ENCODE measurements at regions not wholly inside any gene's neighbourhood (a gene's known extent, or its start where the extent isn't known, plus 50 kb on each side); places are given as distances from the start of the nearest gene placed in this dataset.

GRCh38 chr16:88288303-88288702 is 94.5 kb upstream of the ZNF469 start:
- Histone ChIP-seq H3K27me3 (replicated peaks in 1 of 2; ENCODE audit: control insufficient read depth in 2 of 2, extremely low read depth in 1 of 2, insufficient read depth in 2 of 2, low read length in 1 of 2) (peaks cover 0 to 38% of the 10 kb centered on the region in 2 experiments), H3K4me3 (ENCODE audit: control insufficient read depth in 1 of 2, extremely low read depth in 1 of 2, low read length in 1 of 2) (no peak overlapping the region), H3K36me3 (ENCODE audit: control insufficient read depth in 2 of 2, extremely low read depth in 1 of 2, insufficient read depth in 1 of 2, low read length in 1 of 2) (no peaks in the 10 kb centered on the region), H3K4me1 (ENCODE audit: control insufficient read depth in 1 of 2, extremely low read depth in 1 of 2, insufficient read depth in 2 of 2, low read length in 2 of 2) (no peaks in the 10 kb centered on the region), H3K9me3 (no peaks in the 10 kb centered on the region), H3K27ac (ENCODE audit: low read length) (no peak overlapping the region)
- peaks cover 6 to 8% of the 10 kb centered on the region in 2 donors for H3K27me3 Mint-ChIP-seq
- POLR2A ChIA-PET = no interaction called here
- ATAC-seq (replicated peaks in 1 of 4) = no peak
- CTCF ChIA-PET = no interaction called here
- H3K4me3 Mint-ChIP-seq = no peak overlapping the region
- DNase-seq = no peak
- peaks cover 0 to 6% (median 0%) of the 10 kb centered on the region in 3 donors for H3K9me3 Mint-ChIP-seq
- no peak overlapping the region for H3K27ac Mint-ChIP-seq
- peaks cover 3% of the 10 kb centered on the region for H3K36me3 Mint-ChIP-seq
- WGBS (ENCODE audit: insufficient coverage) = 90% methylated on average over 2 of the region's 3 CpGs
- no peaks in the 10 kb centered on the region for H3K4me1 Mint-ChIP-seq

GRCh38 chr16:88289001-88289400 is 93.8 kb upstream of the ZNF469 start:
- no peaks in the 10 kb centered on the region for H3K4me1 Mint-ChIP-seq

DNA sequence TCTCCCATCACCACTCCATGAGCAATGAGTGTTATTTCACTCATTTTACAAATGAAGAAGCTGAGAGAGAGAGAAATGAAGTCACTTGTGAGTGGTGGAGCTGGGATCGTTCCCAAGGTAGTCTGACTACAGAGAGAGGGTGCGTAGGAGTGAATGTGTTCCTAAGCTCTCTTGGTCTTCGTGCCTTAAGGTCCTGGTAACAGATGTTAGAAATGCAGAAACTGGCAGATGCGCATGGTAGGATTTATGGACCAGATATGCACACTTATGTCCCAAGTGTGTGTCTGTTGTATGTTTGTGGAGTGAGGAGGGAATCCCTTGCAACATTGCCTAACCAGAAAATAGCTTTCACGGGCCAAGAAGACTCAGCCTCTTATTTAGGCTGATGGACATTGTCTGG is 93.2 kb upstream of the ZNF469 start:
- Histone ChIP-seq H3K27me3 (replicated peaks in 1 of 2; ENCODE audit: control insufficient read depth in 2 of 2, extremely low read depth in 1 of 2, insufficient read depth in 2 of 2, low read length in 1 of 2) (peaks cover 0 to 31% of the 10 kb centered on the region in 2 experiments), H3K4me1 (ENCODE audit: control insufficient read depth in 1 of 2, extremely low read depth in 1 of 2, insufficient read depth in 2 of 2, low read length in 2 of 2) (no peaks in the 10 kb centered on the region), H3K4me3 (ENCODE audit: control insufficient read depth in 1 of 2, extremely low read depth in 1 of 2, low read length in 1 of 2) (no peak overlapping the region), H3K27ac (ENCODE audit: low read length) (no peak overlapping the region), H3K9me3 (no peaks in the 10 kb centered on the region), H3K36me3 (ENCODE audit: control insufficient read depth in 2 of 2, extremely low read depth in 1 of 2, insufficient read depth in 1 of 2, low read length in 1 of 2) (no peaks in the 10 kb centered on the region)
- Mint-ChIP-seq H3K27ac (no peak overlapping the region), H3K36me3 (peaks cover 3% of the 10 kb centered on the region), H3K4me1 (no peaks in the 10 kb centered on the region), H3K4me3 (no peak overlapping the region), H3K27me3 (peaks cover 8 to 12% of the 10 kb centered on the region in 2 donors), H3K9me3 (peaks cover 0 to 6% (median 0%) of the 10 kb centered on the region in 3 donors)
- DNase-seq (no peak), ATAC-seq (replicated peaks in 1 of 4) (no peak)
- WGBS (ENCODE audit: insufficient coverage) = 87% methylated on average over 4 of the region's 5 CpGs
- ChIA-PET CTCF (no interaction called here), POLR2A (no interaction called here)

More at GRCh38 chr16:88289001-88289400, 93.8 kb upstream of the ZNF469 start:
- H3K36me3 ChIP-seq (ENCODE audit: control insufficient read depth in 2 of 2, extremely low read depth in 1 of 2, insufficient read depth in 1 of 2, low read length in 1 of 2) = no peaks in the 10 kb centered on the region
- H3K27ac ChIP-seq (ENCODE audit: low read length) = no peak overlapping the region
- no peaks in the 10 kb centered on the region for H3K9me3 ChIP-seq
- H3K4me1 ChIP-seq (ENCODE audit: control insufficient read depth in 1 of 2, extremely low read depth in 1 of 2, insufficient read depth in 2 of 2, low read length in 2 of 2) = no peaks in the 10 kb centered on the region
- Mint-ChIP-seq H3K36me3 (peaks cover 3% of the 10 kb centered on the region), H3K27me3 (peaks cover 6 to 9% of the 10 kb centered on the region in 2 donors), H3K4me3 (no peak overlapping the region), H3K9me3 (peaks cover 0 to 6% (median 0%) of the 10 kb centered on the region in 3 donors), H3K27ac (no peak overlapping the region)
- ChIA-PET POLR2A (no interaction called here), CTCF (no interaction called here)
- H3K27me3 ChIP-seq (replicated peaks in 1 of 2; ENCODE audit: control insufficient read depth in 2 of 2, extremely low read depth in 1 of 2, insufficient read depth in 2 of 2, low read length in 1 of 2) = peaks cover 0 to 33% of the 10 kb centered on the region in 2 experiments
- no peak for ATAC-seq (replicated peaks in 1 of 4)
- DNase-seq = no peak
- H3K4me3 ChIP-seq (ENCODE audit: control insufficient read depth in 1 of 2, extremely low read depth in 1 of 2, low read length in 1 of 2) = no peak overlapping the region
- WGBS (ENCODE audit: insufficient coverage) = 92% methylated on average over 3 of the region's 3 CpGs

DNA sequence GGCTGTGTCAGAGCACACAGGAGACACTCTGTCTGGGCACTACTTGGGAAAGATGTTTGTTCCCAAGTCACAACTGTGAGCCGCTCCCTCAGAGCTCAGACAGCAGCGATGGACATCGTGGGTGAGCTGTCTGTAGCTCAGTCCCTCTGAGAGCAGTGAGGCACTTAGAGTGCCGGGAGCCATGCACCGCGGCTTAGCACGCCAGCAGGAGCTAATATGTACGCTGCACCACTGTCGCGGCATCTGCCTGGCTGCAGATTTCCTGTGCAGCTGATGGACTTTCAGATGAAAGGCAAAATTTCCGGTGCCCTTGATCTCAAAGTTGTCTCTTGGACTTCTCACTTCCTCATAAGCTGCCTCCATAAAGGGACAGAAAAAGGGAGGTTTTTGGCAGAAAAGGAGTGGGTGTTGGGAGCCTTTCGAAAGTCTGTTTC is 92.8 kb upstream of the ZNF469 start:
- Histone ChIP-seq H3K9me3 (no peaks in the 10 kb centered on the region), H3K27me3 (replicated peaks in 1 of 2; ENCODE audit: control insufficient read depth in 2 of 2, extremely low read depth in 1 of 2, insufficient read depth in 2 of 2, low read length in 1 of 2) (peaks cover 0 to 28% of the 10 kb centered on the region in 2 experiments), H3K4me1 (ENCODE audit: control insufficient read depth in 1 of 2, extremely low read depth in 1 of 2, insufficient read depth in 2 of 2, low read length in 2 of 2) (no peaks in the 10 kb centered on the region), H3K27ac (ENCODE audit: low read length) (no peak overlapping the region), H3K4me3 (ENCODE audit: control insufficient read depth in 1 of 2, extremely low read depth in 1 of 2, low read length in 1 of 2) (peak overlapping the region in 1 of 2 donors; percentile 1), H3K36me3 (ENCODE audit: control insufficient read depth in 2 of 2, extremely low read depth in 1 of 2, insufficient read depth in 1 of 2, low read length in 1 of 2) (no peaks in the 10 kb centered on the region)
- H3K27ac Mint-ChIP-seq = no peak overlapping the region
- ChIA-PET POLR2A (no interaction called here), CTCF (no interaction called here)
- H3K36me3 Mint-ChIP-seq = peaks cover 3% of the 10 kb centered on the region
- H3K4me3 Mint-ChIP-seq = no peak overlapping the region
- H3K27me3 Mint-ChIP-seq = peaks cover 8 to 12% of the 10 kb centered on the region in 2 donors
- no peak for ATAC-seq (replicated peaks in 1 of 4)
- WGBS (ENCODE audit: insufficient coverage) = 53% methylated on average over 9 of the region's 12 CpGs
- no peaks in the 10 kb centered on the region for H3K4me1 Mint-ChIP-seq
- no peak for DNase-seq
- H3K9me3 Mint-ChIP-seq = peaks cover 0 to 6% (median 0%) of the 10 kb centered on the region in 3 donors

- peaks cover 0 to 22% of the 10 kb centered on the region in 2 experiments for H3K27me3 ChIP-seq (replicated peaks in 1 of 2; ENCODE audit: control insufficient read depth in 2 of 2, extremely low read depth in 1 of 2, insufficient read depth in 2 of 2, low read length in 1 of 2)
- no peaks in the 10 kb centered on the region for H3K4me1 Mint-ChIP-seq
- H3K9me3 ChIP-seq = no peaks in the 10 kb centered on the region
- peaks cover 3% of the 10 kb centered on the region for H3K36me3 Mint-ChIP-seq
- no peaks in the 10 kb centered on the region for H3K36me3 ChIP-seq (ENCODE audit: control insufficient read depth in 2 of 2, extremely low read depth in 1 of 2, insufficient read depth in 1 of 2, low read length in 1 of 2)
- no peak overlapping the region for H3K27ac Mint-ChIP-seq
- CTCF ChIA-PET = no interaction called here
- 82% methylated on average over 19 of the region's 28 CpGs for WGBS (ENCODE audit: insufficient coverage)
- H3K27me3 Mint-ChIP-seq = peaks cover 8 to 12% of the 10 kb centered on the region in 2 donors
- no peak overlapping the region for H3K4me3 ChIP-seq (ENCODE audit: control insufficient read depth in 1 of 2, extremely low read depth in 1 of 2, low read length in 1 of 2)
- POLR2A ChIA-PET = no interaction called here
- H3K27ac ChIP-seq (ENCODE audit: low read length) = no peak overlapping the region
- peaks cover 0 to 6% (median 0%) of the 10 kb centered on the region in 3 donors for H3K9me3 Mint-ChIP-seq
- ATAC-seq (replicated peaks in 1 of 4) = no peak
- H3K4me3 Mint-ChIP-seq = no peak overlapping the region
- no peak for DNase-seq
- no peaks in the 10 kb centered on the region for H3K4me1 ChIP-seq (ENCODE audit: control insufficient read depth in 1 of 2, extremely low read depth in 1 of 2, insufficient read depth in 2 of 2, low read length in 2 of 2)
Observed at GRCh38 chr16:88290850-88291830, 91.6 kb upstream of the ZNF469 start.

DNA sequence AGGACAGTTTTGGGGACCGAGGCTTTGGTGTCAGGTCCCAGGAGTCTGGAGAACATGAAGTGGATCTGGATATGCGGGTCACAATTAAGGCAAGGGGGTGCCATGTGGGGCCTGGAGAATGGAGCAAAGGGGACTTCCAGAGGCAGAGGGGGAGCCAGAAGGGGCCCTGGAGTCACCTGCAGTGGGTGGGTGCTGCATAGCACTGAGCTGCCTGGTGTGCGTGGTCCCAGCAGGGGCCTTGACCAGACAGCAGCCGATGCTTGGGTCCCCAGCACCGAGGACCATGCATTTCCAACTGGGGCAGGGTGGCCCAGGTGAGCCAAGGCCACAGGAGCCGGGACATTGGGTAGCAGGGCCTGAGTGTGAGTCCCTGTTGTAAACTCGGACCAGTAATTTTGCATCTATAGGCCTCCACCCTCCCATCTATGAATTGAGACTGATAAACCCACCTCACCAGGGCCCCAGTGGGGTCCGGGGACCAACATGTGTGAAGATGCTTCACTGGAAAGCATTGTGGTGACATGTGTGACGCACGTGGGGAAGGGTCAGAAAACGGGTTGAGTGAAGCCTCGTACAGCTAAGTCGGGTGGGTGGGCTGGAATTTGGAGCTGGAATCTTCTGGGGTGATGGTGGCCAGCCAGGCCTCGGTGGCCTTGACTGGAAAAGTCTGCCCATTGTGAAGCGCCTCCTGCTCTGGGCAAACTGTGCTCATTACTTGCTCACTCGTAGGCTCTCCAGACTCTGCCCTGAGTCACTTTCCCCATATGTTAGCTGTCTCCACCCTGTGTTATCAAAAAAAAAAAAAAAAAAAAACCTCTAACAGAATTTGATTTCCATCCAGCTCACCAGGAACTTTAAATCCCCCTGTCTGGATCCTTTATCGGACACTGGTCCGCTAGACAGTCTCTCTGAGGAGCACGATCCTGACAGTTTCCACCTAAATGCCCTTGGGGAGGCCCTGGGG is 90.5 kb upstream of the ZNF469 start:
- H3K36me3 ChIP-seq (ENCODE audit: control insufficient read depth in 2 of 2, extremely low read depth in 1 of 2, insufficient read depth in 1 of 2, low read length in 1 of 2) = no peaks in the 10 kb centered on the region
- ATAC-seq (replicated peaks in 1 of 4) = no peak
- H3K4me1 ChIP-seq (ENCODE audit: control insufficient read depth in 1 of 2, extremely low read depth in 1 of 2, insufficient read depth in 2 of 2, low read length in 2 of 2) = no peaks in the 10 kb centered on the region
- H3K27ac ChIP-seq (ENCODE audit: low read length) = no peak overlapping the region
- Mint-ChIP-seq H3K9me3 (peaks cover 0 to under 1% (median 0%) of the 10 kb centered on the region in 3 donors), H3K4me1 (no peaks in the 10 kb centered on the region), H3K4me3 (no peak overlapping the region), H3K36me3 (no peaks in the 10 kb centered on the region), H3K27ac (no peak overlapping the region), H3K27me3 (peaks cover 8 to 12% of the 10 kb centered on the region in 2 donors)
- 81% methylated on average over 15 of the region's 19 CpGs for WGBS (ENCODE audit: insufficient coverage)
- ChIA-PET CTCF (interaction anchor here in 1 of 2 donors (0.6 kb wide), 2 partner anchors 765 to 1063 kb away, joined by 3 read pairs; no protein-coding TSS in a partner anchor), POLR2A (no interaction called here)
- peaks cover 0 to 19% of the 10 kb centered on the region in 2 experiments for H3K27me3 ChIP-seq (replicated peaks in 1 of 2; ENCODE audit: control insufficient read depth in 2 of 2, extremely low read depth in 1 of 2, insufficient read depth in 2 of 2, low read length in 1 of 2)
- no peaks in the 10 kb centered on the region for H3K9me3 ChIP-seq
- no peak overlapping the region for H3K4me3 ChIP-seq (ENCODE audit: control insufficient read depth in 1 of 2, extremely low read depth in 1 of 2, low read length in 1 of 2)
- DNase-seq = no peak

All from T-cell (primary cell).